GM12874 (cell line): ENCODE measurements at regions not wholly inside any gene's neighbourhood (a gene's known extent, or its start where the extent isn't known, plus 50 kb on each side); places are given as distances from the start of the nearest gene placed in this dataset.

Experiments used
- CTCF ChIP-seq: IDR thresholded peaks from 2 replicates; pipeline ENCODE4 v1.5.1; 2011; ENCODE audit warnings: low read depth, mild to moderate bottlenecking, control low read depth, low read length, moderate library complexity; ENCODE audit not compliant: insufficient read depth

GRCh38 chr16:7820816-7821215 is 488.2 kb downstream of the RBFOX1 start:
- no peak for TF ChIP-seq CTCF

GRCh38 chr16:7805686-7806396 is 473.2 kb downstream of the RBFOX1 start:
- TF ChIP-seq CTCF: no peak

- TF ChIP-seq CTCF: no peak
Measured at GRCh38 chr16:7804635-7805195, 472.1 kb downstream of the RBFOX1 start.

GRCh38 chr16:7792346-7792745 is 459.7 kb downstream of the RBFOX1 start:
- TF ChIP-seq CTCF: no peak

- TF ChIP-seq CTCF: no peak
Measured at GRCh38 chr16:7791028-7791590, 458.5 kb downstream of the RBFOX1 start.

- no peak for TF ChIP-seq CTCF
Measured at GRCh38 chr16:7775072-7775488, 442.4 kb downstream of the RBFOX1 start.

- no peak for TF ChIP-seq CTCF
Measured at GRCh38 chr16:7772722-7773121, 440.1 kb downstream of the RBFOX1 start.
